ENCODE measurements at regions not wholly inside any gene's neighbourhood (a gene's known extent, or its start where the extent isn't known, plus 50 kb on each side); places are given as distances from the start of the nearest gene placed in this dataset.
A peak's percentile ranks its signal among the peaks of the same experiment; 100 is the strongest.
"Not testable (repeated sequence)": the region's sequence is repeated elsewhere in the genome, so short reads cannot be mapped to it uniquely, and the experiment has no call there.

DNA sequence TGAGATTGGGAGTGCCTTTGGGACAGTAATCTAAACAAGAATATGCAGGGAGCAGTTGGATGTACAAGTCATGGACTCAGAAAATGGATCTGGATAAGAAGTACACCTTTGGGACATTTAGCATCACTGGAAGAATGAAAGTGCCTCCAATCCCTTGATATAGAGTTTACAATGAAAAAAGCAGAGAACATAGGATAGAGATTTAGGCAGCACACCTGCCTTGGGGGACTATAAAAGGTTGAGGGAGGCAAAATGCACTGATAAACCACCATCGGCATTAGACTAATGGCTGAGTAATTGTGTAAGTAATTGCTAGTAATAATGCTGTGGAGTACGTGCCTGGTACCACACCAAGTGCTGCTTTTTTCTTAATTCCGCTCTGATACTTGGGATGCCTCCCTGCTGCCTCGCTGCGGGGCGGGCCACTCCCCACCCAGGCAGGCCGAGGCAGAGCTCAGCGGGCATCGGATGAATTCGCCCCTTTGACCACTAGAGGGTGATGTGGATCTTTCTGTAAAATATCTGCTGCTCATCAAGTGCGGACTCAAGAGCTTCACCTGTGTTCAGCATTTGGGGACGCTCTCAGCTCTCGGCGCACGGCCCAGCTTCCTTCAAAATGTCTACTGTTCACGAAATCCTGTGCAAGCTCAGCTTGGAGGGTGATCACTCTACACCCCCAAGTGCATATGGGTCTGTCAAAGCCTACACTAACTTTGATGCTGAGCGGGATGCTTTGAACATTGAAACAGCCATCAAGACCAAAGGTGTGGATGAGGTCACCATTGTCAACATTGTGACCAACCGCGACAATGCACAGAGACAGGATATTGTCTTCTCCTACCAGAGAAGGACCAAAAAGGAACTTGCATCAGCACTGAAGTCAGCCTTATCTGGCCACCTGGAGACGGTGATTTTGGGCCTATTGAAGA is 99.9 kb downstream of the ANKRD18B start:
- peak; percentile 57 for DNase-seq (ENCODE audit: low read depth)
- in situ Hi-C loops (cut with HindIII; ENCODE audit: low pct_unique_long_range_greater_than_20kb, low sequenced_read_pairs): no loop called here

DNA sequence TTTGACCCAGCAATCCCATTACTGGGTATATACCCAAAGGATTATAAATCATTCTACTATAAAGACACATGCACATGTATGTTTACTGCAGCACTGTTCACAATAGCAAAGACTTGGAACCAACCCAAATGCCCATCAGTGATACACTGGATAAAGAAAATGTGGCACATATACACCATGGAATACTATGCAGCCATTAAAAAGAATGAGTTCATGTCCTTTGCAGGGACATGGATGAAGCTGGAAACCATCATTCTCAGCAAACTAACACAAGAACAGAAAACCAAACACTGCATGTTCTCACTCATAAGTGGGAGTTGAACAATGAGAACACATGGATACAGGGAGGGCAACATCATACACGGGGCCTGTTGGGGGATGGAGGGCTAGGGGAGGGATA is 104.3 kb downstream of the ANKRD18B start:
- DNase-seq (ENCODE audit: low read depth); in situ Hi-C loops (cut with HindIII; ENCODE audit: low pct_unique_long_range_greater_than_20kb, low sequenced_read_pairs): not testable (repeated sequence)

DNA sequence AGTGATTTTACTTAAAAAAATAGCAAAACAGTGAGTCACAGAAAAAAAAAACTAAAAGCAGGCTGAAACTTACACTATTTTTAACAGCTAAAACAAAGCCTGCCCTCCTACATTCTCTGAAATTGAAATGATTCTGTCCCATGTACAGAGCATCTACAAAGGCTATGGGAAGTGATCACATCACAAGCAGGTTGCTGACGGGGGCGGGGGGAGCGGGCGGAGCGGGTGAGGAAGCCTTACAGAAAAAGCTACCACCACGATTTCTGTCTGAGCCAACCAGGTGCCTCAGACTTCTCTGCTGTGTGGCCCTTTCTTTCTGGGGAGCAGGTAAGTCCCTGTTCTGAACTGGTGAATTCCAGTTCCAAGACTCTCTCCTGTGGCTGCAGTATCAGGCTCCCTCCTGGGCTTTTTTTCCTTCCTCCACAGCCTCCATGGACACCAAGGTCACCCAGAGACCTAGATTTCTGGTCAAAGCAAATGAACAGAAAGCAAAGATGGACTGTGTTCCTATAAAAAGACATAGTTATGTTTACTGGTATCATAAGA is 104.9 kb downstream of the ANKRD18B start:
- DNase-seq (ENCODE audit: low read depth): no peak
- in situ Hi-C loops (cut with HindIII; ENCODE audit: low pct_unique_long_range_greater_than_20kb, low sequenced_read_pairs): no loop called here

DNA sequence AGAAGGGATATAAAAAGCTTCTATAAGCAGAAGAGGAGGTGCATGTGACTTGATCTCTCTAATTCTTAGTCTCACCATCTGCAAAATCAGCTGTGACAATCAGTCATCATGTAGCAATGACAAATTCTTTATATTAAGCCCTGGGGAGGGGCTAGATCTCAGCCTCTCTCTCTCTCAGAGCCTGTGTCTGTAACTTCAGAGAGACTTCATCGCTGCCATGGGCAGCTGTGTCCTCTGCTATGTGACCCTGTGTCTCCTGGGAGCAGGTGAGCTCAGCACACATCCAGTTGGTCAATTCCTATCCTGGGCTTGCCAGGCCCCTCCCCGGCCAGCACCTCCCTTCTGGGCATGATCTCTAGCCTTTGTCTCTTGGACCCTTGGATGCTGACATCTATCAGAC is 109.6 kb downstream of the ANKRD18B start:
- DNase-seq (ENCODE audit: low read depth): no peak
- in situ Hi-C loops (cut with HindIII; ENCODE audit: low pct_unique_long_range_greater_than_20kb, low sequenced_read_pairs): no loop called here

DNA sequence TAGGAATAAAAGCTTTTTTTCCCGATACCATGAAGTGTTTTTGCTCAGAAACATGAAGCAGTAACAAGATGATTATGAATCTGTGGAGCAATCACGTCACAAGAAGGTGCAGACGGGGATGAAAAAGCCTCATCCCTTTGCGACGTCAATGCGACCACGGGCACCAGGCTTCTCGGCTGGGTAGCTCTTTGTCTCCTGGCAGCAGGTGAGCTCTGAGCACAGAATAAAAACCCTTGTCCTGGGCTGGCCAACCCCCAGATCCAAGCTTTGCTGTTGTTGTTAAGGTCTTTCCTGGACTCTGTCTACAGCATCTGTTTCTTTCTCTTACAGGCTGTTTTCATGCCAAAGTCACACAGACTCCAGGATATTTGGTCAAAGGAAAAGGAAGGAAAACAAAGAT is 113.8 kb downstream of the ANKRD18B start:
- in situ Hi-C loops (cut with HindIII; ENCODE audit: low pct_unique_long_range_greater_than_20kb, low sequenced_read_pairs): no loop called here
- DNase-seq (ENCODE audit: low read depth): no peak

DNA sequence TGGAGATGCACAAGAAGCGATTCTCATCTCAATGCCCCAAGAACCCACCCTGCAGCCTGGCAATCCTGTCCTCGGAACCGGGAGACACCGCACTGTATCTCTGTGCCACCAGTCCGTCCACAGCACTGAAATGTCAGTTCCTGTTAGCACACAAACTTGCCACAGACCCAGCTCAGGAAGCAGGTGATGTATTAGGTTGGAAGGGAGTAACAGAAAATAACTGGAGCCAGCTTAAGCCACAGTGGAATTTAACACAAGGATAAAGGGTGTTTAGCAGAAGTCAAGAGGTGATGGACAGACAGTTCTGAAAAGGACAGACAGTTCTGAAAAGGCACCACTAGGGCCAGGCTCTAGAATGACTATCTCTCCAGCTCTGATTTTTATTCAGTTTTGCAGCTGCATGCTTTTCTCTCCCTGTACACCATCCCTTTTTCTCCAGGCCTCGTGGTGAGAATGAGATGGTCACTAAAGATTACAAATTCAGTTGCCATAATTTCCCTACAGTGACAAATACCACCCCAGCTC is 114.4 kb downstream of the ANKRD18B start:
- in situ Hi-C loops (cut with HindIII; ENCODE audit: low pct_unique_long_range_greater_than_20kb, low sequenced_read_pairs): no loop called here
- DNase-seq (ENCODE audit: low read depth): no peak

DNA sequence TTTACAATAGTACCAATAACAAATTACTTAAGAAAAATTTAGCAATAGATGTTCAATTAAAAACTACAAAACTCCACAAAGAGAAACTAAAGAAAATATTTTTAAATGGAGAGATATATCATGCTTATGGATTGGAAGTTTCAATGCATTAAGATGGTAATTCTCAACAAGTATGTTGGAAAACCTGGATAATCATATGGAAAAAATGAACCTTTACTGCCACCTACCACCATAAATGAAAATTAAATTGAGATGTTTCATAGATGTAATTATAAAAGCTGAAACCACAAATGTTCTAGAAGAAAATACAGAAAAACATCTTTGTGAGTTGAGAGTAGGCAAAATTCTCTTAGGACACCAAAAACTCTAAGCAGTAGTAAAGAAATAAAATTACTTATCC is 121.7 kb downstream of the ANKRD18B start:
- in situ Hi-C loops (cut with HindIII; ENCODE audit: low pct_unique_long_range_greater_than_20kb, low sequenced_read_pairs): no loop called here

DNA sequence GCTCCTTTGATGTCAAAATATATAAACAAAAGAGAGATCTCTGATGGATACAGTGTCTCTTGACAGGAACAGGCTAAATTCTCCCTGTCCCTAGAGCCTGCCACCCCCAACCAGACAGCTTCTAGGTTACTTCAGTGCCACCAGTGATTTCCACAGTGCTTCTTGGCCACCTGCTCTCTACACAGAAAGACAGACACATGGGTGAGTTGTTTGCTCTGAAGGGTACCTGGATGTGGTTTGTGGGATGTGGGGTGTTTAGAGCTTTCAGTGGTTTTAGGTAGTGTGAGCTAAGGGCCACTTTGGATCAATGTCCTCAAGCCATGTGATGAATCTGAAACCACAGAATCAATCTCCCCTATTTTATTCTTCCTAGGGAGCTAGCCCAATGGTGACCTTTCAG is 125.4 kb downstream of the ANKRD18B start:
- in situ Hi-C loops (cut with HindIII; ENCODE audit: low pct_unique_long_range_greater_than_20kb, low sequenced_read_pairs): no loop called here

More for the DNA sequence above, 121.7 kb downstream of the ANKRD18B start:
- DNase-seq (ENCODE audit: low read depth): no peak

DNA sequence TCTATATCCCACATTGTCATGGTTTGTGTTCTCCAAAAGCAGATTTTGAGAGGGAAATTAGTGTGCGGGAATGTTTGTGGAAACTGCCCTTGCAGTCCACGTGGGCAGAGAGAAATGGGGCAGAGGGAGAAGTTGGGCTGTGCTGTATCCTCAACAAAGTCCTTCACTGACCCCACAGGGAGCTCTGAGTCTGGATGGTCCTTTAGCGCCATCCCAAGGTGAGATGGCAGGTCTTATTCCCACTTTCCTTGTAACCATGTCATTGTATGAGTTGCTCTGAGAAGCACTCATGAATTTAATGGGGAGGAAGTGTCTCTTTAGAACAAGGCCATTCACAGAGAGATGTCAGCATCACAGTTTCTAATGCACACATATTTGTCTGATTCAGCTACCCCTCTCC is 127.1 kb downstream of the ANKRD18B start:
- no peak for DNase-seq (ENCODE audit: low read depth)
- in situ Hi-C loops (cut with HindIII; ENCODE audit: low pct_unique_long_range_greater_than_20kb, low sequenced_read_pairs): no loop called here

More for the DNA sequence above, 125.4 kb downstream of the ANKRD18B start:
- no peak for DNase-seq (ENCODE audit: low read depth)

DNA sequence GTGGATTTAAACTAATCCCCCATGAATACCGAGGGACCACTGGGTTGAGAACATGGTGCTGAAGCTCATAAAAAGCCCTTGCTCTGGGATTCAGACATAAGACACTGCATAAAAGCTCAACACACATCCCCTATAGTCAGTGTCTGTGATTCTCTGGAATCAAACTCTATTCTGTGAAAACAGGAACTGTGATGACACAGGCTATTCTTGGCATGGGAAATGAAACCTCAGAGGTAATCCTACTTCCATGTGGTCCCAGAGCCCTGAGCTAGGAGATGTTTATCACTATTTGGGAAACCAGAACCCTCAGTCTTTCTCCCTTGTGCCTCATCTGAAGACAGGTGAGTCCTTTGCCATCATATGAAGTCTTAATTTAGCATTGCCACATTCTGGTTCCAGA is 135.4 kb upstream of the PRSS3 start:
- no peak for DNase-seq (ENCODE audit: low read depth)
- in situ Hi-C loops (cut with HindIII; ENCODE audit: low pct_unique_long_range_greater_than_20kb, low sequenced_read_pairs): no loop called here

DNA sequence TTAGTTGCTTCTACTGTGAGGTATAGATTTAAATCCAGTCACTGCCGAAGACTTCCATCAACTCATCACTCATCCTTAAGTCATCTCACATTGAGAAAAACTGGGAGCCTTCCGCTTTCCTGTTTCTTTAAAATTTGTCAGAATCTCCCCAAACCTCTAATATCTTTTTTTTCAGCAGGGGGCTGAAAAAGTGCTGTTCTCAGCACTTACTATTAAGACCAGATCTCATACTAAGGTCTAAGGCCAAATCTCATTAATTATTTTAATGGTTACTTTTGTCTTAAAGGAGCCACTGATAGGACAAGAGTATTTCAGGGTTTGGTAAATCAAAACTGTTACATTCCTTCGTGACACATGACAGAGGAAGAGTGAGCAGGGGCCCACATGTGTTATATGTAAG is 134.6 kb upstream of the PRSS3 start:
- in situ Hi-C loops (cut with HindIII; ENCODE audit: low pct_unique_long_range_greater_than_20kb, low sequenced_read_pairs): no loop called here
- DNase-seq (ENCODE audit: low read depth): no peak

DNA sequence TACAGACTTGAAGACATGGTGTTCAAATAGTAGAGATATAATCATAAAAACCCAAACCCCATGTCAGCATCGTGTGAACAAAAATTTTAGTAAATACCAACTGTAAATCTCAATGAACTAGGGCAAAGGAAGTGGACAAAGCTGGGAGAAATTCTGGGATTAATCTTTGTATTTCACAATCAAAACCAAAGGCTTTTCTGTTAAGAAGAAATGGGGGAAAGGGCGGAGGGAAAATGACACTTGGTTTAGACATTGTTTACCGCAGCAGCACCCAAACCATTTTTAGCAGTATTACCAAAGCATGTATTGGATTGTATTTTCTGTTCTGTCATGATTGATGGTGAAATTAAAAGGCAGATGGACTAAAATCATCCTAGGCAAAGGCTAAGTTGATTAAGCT is 134.2 kb upstream of the PRSS3 start:
- DNase-seq (ENCODE audit: low read depth): no peak
- in situ Hi-C loops (cut with HindIII; ENCODE audit: low pct_unique_long_range_greater_than_20kb, low sequenced_read_pairs): no loop called here

DNA sequence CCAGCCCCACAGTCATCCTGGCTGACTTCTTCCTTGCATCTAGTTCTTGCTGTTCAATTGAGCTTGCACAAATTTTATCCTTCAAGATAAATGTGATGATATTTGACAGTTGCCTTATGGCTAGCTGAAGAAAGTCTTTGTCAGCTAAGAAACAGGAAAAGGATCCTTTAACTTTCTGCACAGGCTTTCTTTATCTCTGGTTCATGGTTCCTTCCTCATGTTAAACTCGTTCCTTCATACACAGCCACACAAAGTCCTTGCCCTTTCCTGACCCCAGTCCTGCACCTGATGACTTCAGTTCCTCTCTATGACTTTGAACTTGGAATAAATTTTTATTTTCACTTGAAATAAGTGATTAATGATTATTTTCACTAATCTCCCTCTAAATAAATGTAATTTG is 132.5 kb upstream of the PRSS3 start:
- in situ Hi-C loops (cut with HindIII; ENCODE audit: low pct_unique_long_range_greater_than_20kb, low sequenced_read_pairs): no loop called here
- DNase-seq (ENCODE audit: low read depth): no peak

DNA sequence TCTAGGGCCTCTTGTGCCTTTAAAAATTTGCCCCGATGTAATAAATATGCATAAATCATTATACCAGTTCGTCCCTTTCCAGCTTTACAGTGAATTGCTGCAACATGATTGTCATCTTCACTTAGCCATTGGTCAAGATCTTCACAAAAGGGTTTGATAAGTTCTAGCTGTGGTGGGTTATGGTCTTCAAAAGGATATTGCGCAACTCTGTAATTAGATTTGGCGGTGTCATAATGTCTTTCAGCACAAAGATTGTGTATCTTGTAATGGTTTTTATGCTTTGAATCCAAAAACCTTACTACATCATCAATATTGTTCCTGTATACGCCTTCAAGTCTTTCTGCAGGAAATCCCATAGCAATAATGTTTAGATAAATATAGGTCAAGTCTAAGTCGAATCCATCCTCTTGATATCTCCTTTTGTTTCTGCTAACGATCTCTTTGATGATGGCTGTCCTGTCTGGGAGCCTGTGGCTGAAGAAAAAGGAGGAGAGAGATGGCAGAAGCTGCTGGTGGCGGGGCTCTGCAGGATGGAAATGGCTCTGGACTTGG is 119.1 kb upstream of the PRSS3 start:
- in situ Hi-C loops (cut with HindIII; ENCODE audit: low pct_unique_long_range_greater_than_20kb, low sequenced_read_pairs): not testable (repeated sequence)

DNA sequence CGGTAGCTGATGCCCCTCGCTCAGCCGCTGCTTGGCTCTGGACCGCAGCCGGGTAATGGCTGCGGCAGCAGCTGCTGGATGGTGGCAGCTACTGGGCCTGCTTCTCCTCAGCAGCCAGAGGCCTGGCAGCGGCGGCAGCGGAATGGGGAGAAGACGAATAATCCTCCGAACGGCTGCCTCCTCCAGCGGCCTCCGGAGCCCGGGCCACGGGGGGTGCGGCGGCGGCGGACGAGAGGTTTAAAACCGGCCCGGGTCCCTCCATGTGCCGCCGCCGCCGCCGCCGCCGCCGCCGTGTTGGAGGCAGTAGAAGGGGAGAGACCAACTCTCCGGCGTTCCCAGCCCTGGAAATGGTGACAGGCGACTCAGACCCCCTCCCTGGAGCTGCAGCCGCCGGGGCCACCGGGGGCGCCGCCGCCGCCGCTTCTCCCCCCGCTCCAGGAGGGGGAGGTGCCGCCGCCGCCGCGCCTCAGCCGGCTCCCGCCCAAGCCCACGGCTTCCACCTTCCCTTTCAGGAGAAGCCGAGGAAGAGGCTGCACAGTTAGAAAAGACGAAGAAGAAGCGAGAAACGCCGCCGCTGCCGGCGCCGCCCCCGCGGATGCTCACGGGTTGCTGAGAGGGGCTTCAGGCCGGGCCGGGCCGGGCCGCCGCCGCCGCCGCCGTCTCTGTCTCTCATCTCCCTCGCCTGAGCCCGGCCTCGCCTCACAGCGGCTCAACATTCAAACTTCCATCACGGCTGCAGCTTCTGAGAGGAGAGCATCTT is 118.4 kb upstream of the PRSS3 start:
- DNase-seq (ENCODE audit: low read depth): peak; percentile 51
- in situ Hi-C loops (cut with HindIII; ENCODE audit: low pct_unique_long_range_greater_than_20kb, low sequenced_read_pairs): no loop called here

More for the DNA sequence above, 119.1 kb upstream of the PRSS3 start:
- DNase-seq (ENCODE audit: low read depth): not testable (repeated sequence)

DNA sequence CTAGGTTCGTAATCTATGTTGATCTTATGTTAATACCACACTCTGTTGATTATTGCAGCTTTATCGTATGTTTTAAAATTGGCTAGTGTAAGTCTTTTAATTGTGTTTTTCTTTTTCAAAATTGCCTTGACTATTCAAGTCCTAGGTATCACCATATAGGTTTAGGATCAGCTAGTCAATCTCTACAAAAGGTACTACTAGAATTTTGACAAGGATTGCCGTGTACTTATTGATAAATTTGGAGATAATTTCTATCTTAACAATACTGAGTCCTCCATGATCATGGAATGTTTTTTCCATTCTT is 117.9 kb upstream of the PRSS3 start:
- in situ Hi-C loops (cut with HindIII; ENCODE audit: low pct_unique_long_range_greater_than_20kb, low sequenced_read_pairs): no loop called here
- DNase-seq (ENCODE audit: low read depth): no peak

DNA sequence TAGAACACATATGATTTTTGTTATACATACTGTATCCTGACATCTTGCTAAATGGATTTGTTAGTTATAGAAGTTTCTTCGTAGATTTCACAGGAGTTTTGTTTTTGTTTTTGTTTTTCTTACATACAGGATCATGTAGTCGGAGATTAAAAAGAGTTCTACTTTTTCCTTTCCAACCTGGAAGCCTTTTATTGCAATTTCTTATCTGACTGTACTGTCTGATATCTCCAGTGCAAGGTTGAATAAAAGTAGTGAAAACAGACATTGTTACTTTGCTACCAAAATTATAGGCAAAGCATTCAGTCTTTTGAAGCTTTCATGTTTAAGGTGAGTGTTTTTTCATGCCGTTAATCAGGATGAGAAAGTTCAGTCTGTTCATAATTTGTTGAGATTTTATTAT is 117.4 kb upstream of the PRSS3 start:
- DNase-seq (ENCODE audit: low read depth): no peak
- in situ Hi-C loops (cut with HindIII; ENCODE audit: low pct_unique_long_range_greater_than_20kb, low sequenced_read_pairs): no loop called here

DNA sequence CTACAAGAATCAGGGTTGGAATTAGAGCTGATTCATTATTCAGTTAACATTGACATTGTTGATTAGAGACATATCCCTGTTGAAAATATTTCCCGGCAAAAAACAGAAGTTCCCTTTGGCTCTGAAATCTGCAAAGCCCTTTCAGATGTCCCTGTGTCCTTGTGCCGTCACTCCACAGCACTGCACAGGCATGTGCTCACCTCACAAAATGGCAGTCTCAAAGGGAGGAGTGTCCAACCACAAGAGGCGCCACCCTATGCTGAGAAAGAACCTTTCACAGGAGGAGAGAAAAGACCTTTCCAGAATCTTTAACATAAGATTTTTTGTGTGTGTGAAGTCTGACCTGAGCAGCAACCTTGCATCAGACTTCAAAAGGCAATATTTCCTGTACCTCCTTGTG is 112.8 kb upstream of the PRSS3 start:
- DNase-seq (ENCODE audit: low read depth): no peak
- in situ Hi-C loops (cut with HindIII; ENCODE audit: low pct_unique_long_range_greater_than_20kb, low sequenced_read_pairs): no loop called here

DNA sequence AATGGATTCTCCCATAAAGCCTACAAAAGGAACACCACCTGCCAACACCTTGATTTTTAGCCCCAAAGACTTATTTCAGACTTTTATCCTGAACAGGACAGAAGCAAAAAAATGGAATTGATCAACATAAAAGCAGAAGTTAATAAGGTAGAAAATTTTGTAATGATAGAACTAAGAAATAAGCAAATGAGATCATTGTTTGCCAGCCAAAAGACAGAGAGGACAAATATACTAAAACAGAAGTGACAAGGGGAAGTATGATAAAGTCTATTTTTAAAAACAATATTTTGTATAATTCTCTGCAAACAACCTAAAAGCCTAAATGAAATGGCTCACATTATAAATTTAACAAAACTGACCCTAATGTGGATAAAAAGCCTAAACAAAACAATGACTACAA is 110.5 kb upstream of the PRSS3 start:
- no peak for DNase-seq (ENCODE audit: low read depth)
- in situ Hi-C loops (cut with HindIII; ENCODE audit: low pct_unique_long_range_greater_than_20kb, low sequenced_read_pairs): no loop called here

Data from Caki2 (cell line).